Osteocyte (in vitro differentiated cells): ENCODE measurements at regions not wholly inside any gene's neighbourhood (a gene's known extent, or its start where the extent isn't known, plus 50 kb on each side); places are given as distances from the start of the nearest gene placed in this dataset.

Source experiments
- DNase-seq: peaks from one replicate; pipeline ENCODE4 v3.0.0; 2021; ENCODE audit warnings: mixed read lengths; ENCODE audit not compliant: unreplicated experiment; ENCODE audit errors: extremely low spot score
- H3K27ac Mint-ChIP-seq: one replicate; pipeline ENCODE4 v1.8.0; 2021; ENCODE audit warnings: mild to moderate bottlenecking, mixed read lengths; ENCODE audit not compliant: unreplicated experiment
- H3K27me3 Mint-ChIP-seq: one replicate; pipeline ENCODE4 v1.8.0; 2021; ENCODE audit warnings: mixed read lengths; ENCODE audit not compliant: unreplicated experiment
- H3K36me3 Mint-ChIP-seq: one replicate; pipeline ENCODE4 v1.8.0; 2021; ENCODE audit warnings: mixed read lengths; ENCODE audit not compliant: unreplicated experiment
- H3K4me1 Mint-ChIP-seq: one replicate; pipeline ENCODE4 v1.8.0; 2021; ENCODE audit warnings: mixed read lengths; ENCODE audit not compliant: unreplicated experiment
- H3K4me3 Mint-ChIP-seq: one replicate; pipeline ENCODE4 v1.8.0; 2021; ENCODE audit warnings: mild to moderate bottlenecking, moderate library complexity, mixed read lengths; ENCODE audit not compliant: unreplicated experiment
- H3K9me3 Mint-ChIP-seq: one replicate; pipeline ENCODE4 v1.8.0; 2021; ENCODE audit warnings: mixed read lengths; ENCODE audit not compliant: unreplicated experiment
- TF ChIP-seq, protein P1 (sequence below): fragments of 200-600 bp; sonication (generic); IDR thresholded peaks from 2 replicates; pipeline ENCODE4 v1.5.0; 2021; ENCODE audit warnings: antibody characterized with exemption, mild to moderate bottlenecking, moderate library complexity

DNA sequence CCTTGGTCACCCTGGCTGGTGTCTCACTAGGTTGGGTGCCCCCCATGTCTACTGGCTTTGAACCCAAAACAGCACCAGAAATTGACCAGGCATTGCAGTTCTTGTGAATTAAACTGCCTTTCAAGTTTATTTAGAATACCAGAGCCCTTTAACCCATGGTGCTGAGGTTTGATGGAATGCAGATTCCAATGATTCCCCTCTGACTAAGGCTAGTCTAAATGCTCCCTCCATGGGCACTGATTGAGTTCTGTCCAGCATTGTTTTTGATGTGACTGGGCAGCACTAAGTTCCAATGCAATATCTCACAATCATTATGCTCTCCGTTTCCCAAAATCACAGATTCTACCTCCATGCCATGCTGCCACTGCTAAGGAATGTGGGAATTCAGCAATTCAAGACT lies 1047.4 kb upstream of the LRRN3 start:
- DNase-seq = no peak
- Mint-ChIP-seq H3K27ac (no peak overlapping the region), H3K4me1 (no peaks in the 10 kb centered on the region), H3K9me3 (no peaks in the 10 kb centered on the region), H3K4me3 (no peak overlapping the region), H3K27me3 (no peaks in the 10 kb centered on the region), H3K36me3 (no peaks in the 10 kb centered on the region)
- TF ChIP-seq, protein P1, sequence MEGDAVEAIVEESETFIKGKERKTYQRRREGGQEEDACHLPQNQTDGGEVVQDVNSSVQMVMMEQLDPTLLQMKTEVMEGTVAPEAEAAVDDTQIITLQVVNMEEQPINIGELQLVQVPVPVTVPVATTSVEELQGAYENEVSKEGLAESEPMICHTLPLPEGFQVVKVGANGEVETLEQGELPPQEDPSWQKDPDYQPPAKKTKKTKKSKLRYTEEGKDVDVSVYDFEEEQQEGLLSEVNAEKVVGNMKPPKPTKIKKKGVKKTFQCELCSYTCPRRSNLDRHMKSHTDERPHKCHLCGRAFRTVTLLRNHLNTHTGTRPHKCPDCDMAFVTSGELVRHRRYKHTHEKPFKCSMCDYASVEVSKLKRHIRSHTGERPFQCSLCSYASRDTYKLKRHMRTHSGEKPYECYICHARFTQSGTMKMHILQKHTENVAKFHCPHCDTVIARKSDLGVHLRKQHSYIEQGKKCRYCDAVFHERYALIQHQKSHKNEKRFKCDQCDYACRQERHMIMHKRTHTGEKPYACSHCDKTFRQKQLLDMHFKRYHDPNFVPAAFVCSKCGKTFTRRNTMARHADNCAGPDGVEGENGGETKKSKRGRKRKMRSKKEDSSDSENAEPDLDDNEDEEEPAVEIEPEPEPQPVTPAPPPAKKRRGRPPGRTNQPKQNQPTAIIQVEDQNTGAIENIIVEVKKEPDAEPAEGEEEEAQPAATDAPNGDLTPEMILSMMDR = no peak

GRCh38 chr7:110050785-110051184 lies 1040.1 kb upstream of the LRRN3 start:
- Mint-ChIP-seq H3K27me3 (no peaks in the 10 kb centered on the region), H3K9me3 (peaks cover 5% of the 10 kb centered on the region), H3K4me3 (no peak overlapping the region), H3K36me3 (no peaks in the 10 kb centered on the region), H3K27ac (no peak overlapping the region), H3K4me1 (no peaks in the 10 kb centered on the region)
- TF ChIP-seq, protein P1 = no peak
- no peak for DNase-seq

DNA sequence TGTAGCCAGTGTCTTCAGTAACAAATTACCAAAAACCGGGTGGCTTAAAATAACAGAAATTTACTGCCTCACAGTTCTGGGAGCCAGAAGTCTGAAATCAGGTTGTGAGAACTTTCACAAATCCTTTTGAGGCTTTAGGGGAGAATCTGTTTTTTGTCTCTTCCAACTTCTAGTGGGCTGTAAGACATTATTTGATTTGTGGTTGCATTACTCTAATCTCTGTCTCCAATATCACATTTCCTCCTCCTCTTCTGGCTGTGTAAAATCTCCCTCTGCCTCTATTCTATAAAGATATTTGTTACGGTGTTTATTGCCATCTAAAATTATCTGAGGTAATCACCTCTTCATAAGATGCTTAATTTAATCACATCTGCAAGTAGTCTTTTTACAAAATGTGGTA lies 1039.6 kb upstream of the LRRN3 start:
- no peak overlapping the region for H3K4me3 Mint-ChIP-seq
- no peaks in the 10 kb centered on the region for H3K4me1 Mint-ChIP-seq
- no peaks in the 10 kb centered on the region for H3K36me3 Mint-ChIP-seq
- no peaks in the 10 kb centered on the region for H3K27me3 Mint-ChIP-seq
- DNase-seq = no peak
- peaks cover 5% of the 10 kb centered on the region for H3K9me3 Mint-ChIP-seq
- TF ChIP-seq, protein P1 = no peak
- H3K27ac Mint-ChIP-seq = no peak overlapping the region

GRCh38 chr7:110056331-110056730 lies 1034.6 kb upstream of the LRRN3 start:
- no peak overlapping the region for H3K4me3 Mint-ChIP-seq
- no peaks in the 10 kb centered on the region for H3K9me3 Mint-ChIP-seq
- TF ChIP-seq, protein P1 = no peak
- H3K4me1 Mint-ChIP-seq = no peaks in the 10 kb centered on the region
- H3K27ac Mint-ChIP-seq = no peak overlapping the region
- no peaks in the 10 kb centered on the region for H3K36me3 Mint-ChIP-seq
- H3K27me3 Mint-ChIP-seq = no peaks in the 10 kb centered on the region
- no peak for DNase-seq

GRCh38 chr7:110058401-110058800 lies 1032.5 kb upstream of the LRRN3 start:
- H3K9me3 Mint-ChIP-seq = no peaks in the 10 kb centered on the region
- H3K27ac Mint-ChIP-seq = no peak overlapping the region
- no peaks in the 10 kb centered on the region for H3K36me3 Mint-ChIP-seq
- no peaks in the 10 kb centered on the region for H3K4me1 Mint-ChIP-seq
- no peaks in the 10 kb centered on the region for H3K27me3 Mint-ChIP-seq
- TF ChIP-seq, protein P1 = no peak
- no peak overlapping the region for H3K4me3 Mint-ChIP-seq
- DNase-seq = no peak
